ENCODE measurements at regions not wholly inside any gene's neighbourhood (a gene's known extent, or its start where the extent isn't known, plus 50 kb on each side); places are given as distances from the start of the nearest gene placed in this dataset.

DNA sequence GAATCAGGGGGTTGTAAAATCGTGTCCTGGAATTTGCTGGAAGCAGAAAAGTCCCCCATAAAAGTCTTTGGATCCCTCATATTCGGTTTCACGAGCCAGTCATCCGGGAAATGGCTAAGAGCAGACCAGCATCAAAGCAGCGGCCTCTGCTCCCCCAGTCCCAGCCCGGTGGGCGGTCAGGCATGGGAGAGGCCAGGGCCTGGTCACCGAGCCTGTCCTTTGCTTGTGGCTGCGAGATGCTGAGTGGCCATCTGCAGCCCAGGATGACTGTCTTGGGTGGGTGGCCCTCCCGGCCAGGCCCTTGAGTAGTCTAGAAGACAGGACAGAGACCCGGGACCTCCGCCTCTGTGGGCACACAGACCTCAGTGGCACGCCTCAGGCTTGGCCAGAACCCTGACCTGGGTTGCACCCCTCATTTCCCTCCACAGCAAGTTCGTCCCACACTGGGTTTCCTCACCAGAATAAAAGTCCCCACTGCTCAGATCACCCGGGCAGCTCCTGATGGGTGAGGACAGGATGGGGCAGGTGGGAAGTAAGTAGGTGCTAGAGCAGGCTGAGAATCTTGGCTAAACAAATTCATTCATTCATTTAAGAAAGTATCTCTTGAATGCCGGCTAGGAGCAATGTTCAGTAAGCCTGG, 172.1 kb downstream of the BMP7 start:
- DNase-seq (no peak), ATAC-seq (no peak)
- no peak overlapping the region for H3K4me3 Mint-ChIP-seq
- H3K27ac Mint-ChIP-seq: no peak overlapping the region
- no peaks in the 10 kb centered on the region for H3K27me3 Mint-ChIP-seq
- peaks cover 24% of the 10 kb centered on the region for H3K4me1 Mint-ChIP-seq
- H3K9me3 Mint-ChIP-seq: peaks cover 0 to 6% of the 10 kb centered on the region in 2 donors

GRCh38 chr20:57094991-57095390, 171.4 kb downstream of the BMP7 start:
- ATAC-seq: no peak
- Mint-ChIP-seq H3K27ac (no peak overlapping the region), H3K4me1 (peaks cover 22% of the 10 kb centered on the region), H3K27me3 (no peaks in the 10 kb centered on the region), H3K4me3 (no peak overlapping the region), H3K9me3 (peaks cover 0 to 6% of the 10 kb centered on the region in 2 donors)
- no peak for DNase-seq

GRCh38 chr20:57095426-57095825, 171.0 kb downstream of the BMP7 start:
- H3K4me1 Mint-ChIP-seq: peaks cover 18% of the 10 kb centered on the region
- peaks cover 0 to 6% of the 10 kb centered on the region in 2 donors for H3K9me3 Mint-ChIP-seq
- no peak overlapping the region for H3K27ac Mint-ChIP-seq
- H3K27me3 Mint-ChIP-seq: no peaks in the 10 kb centered on the region
- ATAC-seq: no peak
- DNase-seq: no peak
- no peak overlapping the region for H3K4me3 Mint-ChIP-seq

GRCh38 chr20:57097245-57097915, 169.1 kb downstream of the BMP7 start:
- Mint-ChIP-seq H3K9me3 (no peaks in the 10 kb centered on the region), H3K27me3 (no peaks in the 10 kb centered on the region), H3K4me3 (no peak overlapping the region), H3K4me1 (peaks cover 3% of the 10 kb centered on the region), H3K27ac (no peak overlapping the region)
- DNase-seq (no peak), ATAC-seq (no peak)

- ATAC-seq: no peak
- no peak for DNase-seq
- H3K9me3 Mint-ChIP-seq: no peaks in the 10 kb centered on the region
- no peak overlapping the region for H3K27ac Mint-ChIP-seq
- peaks cover 16% of the 10 kb centered on the region for H3K27me3 Mint-ChIP-seq
- H3K4me3 Mint-ChIP-seq: no peak overlapping the region
- no peaks in the 10 kb centered on the region for H3K4me1 Mint-ChIP-seq
Observed at GRCh38 chr20:57102160-57102559, 164.3 kb downstream of the BMP7 start.

- no peak for DNase-seq
- ATAC-seq: no peak
- Mint-ChIP-seq H3K4me3 (no peak overlapping the region), H3K4me1 (no peaks in the 10 kb centered on the region), H3K27ac (no peak overlapping the region), H3K9me3 (no peaks in the 10 kb centered on the region), H3K27me3 (peaks cover 16% of the 10 kb centered on the region)
Observed at GRCh38 chr20:57102566-57102965, 163.9 kb downstream of the BMP7 start.

DNA sequence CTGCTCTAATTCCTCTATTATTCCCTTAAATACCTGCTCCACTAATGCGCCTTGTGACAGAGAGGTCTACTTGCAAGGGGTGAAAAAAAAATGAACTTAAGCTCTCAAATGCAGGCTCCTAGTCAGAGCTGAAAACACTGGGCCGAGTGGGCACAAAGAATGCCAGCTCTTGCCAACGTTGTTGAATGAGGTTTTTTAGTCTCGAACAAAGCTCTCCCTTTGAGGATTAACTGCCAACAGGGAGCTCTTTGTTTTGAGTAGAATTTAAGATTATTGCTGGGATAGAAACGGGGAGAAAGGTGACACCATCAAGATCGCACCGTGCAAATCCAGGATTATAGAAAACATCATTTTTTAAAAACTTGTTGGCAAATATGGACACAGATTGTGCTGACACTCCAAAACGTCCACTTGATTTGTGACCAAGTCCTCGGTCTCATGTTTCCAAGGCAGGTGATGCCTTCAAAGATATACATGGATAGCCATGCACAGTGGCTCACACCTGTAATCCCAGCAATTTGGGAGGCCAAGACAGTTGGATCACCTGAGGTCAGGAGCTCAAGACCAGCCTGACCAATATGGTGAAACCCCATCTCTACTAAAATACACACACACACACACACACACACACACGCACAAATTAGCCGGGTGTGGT, 163.2 kb downstream of the BMP7 start:
- Mint-ChIP-seq H3K27ac (peak overlapping the region in 1 of 2 donors; percentile 64), H3K9me3 (no peaks in the 10 kb centered on the region), H3K27me3 (peaks cover 16% of the 10 kb centered on the region), H3K4me1 (no peaks in the 10 kb centered on the region), H3K4me3 (no peak overlapping the region)
- DNase-seq: no peak
- ATAC-seq: no peak

- Mint-ChIP-seq H3K4me3 (no peak overlapping the region), H3K9me3 (no peaks in the 10 kb centered on the region), H3K4me1 (no peaks in the 10 kb centered on the region), H3K27ac (no peak overlapping the region), H3K27me3 (peaks cover 16% of the 10 kb centered on the region)
- DNase-seq (no peak), ATAC-seq (no peak)
Observed at GRCh38 chr20:57104113-57104512, 162.3 kb downstream of the BMP7 start.

DNA sequence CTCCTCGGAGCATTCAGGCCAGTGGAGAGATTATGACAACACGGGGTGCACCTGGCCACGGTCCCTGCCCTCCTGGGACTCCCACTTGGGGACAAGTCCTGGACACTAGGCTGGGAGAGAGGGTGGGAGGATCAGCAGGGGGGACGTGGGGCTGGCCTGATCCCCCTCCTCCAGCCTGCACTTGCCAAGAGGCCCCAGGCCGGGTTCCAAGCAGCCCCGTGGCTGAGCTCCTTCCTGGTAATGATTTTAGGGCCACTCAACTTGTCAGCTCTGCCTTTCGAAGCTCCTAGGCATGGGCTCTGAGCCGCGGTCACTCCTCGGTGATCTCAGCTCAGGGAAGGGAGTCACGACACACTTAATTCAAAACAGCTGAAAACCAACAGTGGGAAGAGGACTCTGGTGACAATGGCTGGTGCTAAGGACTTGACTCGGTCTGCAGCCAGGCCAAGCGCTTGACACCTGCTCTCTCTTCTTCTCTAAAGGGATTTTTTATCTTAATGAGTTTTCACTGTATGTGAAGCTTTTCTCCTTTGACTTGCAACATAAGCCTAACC, 161.7 kb downstream of the BMP7 start:
- Mint-ChIP-seq H3K27ac (no peak overlapping the region), H3K4me3 (no peak overlapping the region), H3K9me3 (no peaks in the 10 kb centered on the region), H3K27me3 (peaks cover 16% of the 10 kb centered on the region), H3K4me1 (no peaks in the 10 kb centered on the region)
- DNase-seq: no peak
- ATAC-seq: no peak

DNA sequence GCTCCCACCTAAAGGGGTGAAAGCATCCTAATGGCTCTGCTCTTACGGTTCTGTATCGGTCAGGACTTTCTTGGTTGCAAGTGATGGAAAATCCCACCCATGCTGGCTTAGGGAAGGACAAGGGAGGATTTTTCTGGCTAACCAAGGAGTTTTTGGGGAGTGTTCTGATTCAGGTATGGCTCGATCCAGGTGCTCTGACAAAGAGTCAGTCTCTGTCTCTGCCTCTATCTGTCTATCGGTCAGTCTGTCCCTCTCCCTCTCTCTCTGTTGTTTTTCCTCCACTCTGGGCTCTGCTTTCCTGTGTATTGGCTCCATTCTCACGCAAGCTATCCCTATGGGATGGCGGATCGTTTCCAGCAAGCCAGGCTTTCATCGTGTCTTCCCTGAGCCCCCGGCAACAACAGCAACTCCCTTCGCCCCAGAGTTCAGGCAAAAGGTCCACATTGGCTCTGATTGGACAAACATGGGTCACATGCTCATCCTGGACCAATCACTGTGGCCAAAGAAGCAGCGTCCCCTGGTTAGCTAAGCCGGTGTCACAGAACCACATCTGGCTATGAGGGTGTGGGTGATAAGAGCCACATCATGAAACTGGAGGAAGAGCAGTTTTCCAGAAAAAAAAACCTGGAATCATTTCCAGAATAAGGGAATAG, 160.3 kb downstream of the BMP7 start:
- no peak overlapping the region for H3K4me3 Mint-ChIP-seq
- H3K27me3 Mint-ChIP-seq: peaks cover 16% of the 10 kb centered on the region
- no peak for DNase-seq
- no peaks in the 10 kb centered on the region for H3K9me3 Mint-ChIP-seq
- no peaks in the 10 kb centered on the region for H3K4me1 Mint-ChIP-seq
- ATAC-seq: no peak
- peak overlapping the region in 1 of 2 donors; percentile 46 for H3K27ac Mint-ChIP-seq

- H3K4me3 Mint-ChIP-seq: no peak overlapping the region
- H3K27me3 Mint-ChIP-seq: peaks cover 16% of the 10 kb centered on the region
Observed at GRCh38 chr20:57106692-57107091, 159.7 kb downstream of the BMP7 start.

DNA sequence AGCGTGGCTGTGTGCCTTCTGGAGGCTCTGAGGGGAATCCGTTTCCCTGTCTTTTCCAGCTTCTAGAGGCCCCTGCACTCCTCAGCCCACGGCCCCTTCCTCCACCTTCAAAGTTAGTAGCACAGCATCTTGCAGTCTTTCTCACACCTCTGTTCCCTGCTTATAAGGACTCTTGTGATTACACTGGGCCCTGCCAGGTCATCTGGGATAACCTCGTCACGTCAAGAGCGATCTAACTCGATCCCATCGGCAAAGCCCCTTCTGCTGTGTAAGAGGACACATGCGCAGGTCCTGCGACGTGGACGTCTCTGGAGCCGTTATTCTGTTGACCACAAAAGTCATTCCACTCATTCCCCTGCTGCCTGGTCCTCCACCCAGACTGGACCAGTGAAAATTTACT, 159.2 kb downstream of the BMP7 start:
- no peaks in the 10 kb centered on the region for H3K4me1 Mint-ChIP-seq
- H3K27me3 Mint-ChIP-seq: peaks cover 16% of the 10 kb centered on the region
- H3K4me3 Mint-ChIP-seq: no peak overlapping the region
- DNase-seq: no peak
- ATAC-seq: no peak
- no peaks in the 10 kb centered on the region for H3K9me3 Mint-ChIP-seq
- no peak overlapping the region for H3K27ac Mint-ChIP-seq

More at GRCh38 chr20:57106692-57107091, 159.7 kb downstream of the BMP7 start:
- no peak for ATAC-seq
- Mint-ChIP-seq H3K4me1 (no peaks in the 10 kb centered on the region), H3K9me3 (no peaks in the 10 kb centered on the region), H3K27ac (no peak overlapping the region)
- no peak for DNase-seq

GRCh38 chr20:57108218-57108617, 158.2 kb downstream of the BMP7 start:
- Mint-ChIP-seq H3K4me1 (no peaks in the 10 kb centered on the region), H3K4me3 (no peak overlapping the region), H3K9me3 (no peaks in the 10 kb centered on the region), H3K27me3 (peaks cover 16% of the 10 kb centered on the region), H3K27ac (no peak overlapping the region)
- DNase-seq (no peak), ATAC-seq (no peak)

DNA sequence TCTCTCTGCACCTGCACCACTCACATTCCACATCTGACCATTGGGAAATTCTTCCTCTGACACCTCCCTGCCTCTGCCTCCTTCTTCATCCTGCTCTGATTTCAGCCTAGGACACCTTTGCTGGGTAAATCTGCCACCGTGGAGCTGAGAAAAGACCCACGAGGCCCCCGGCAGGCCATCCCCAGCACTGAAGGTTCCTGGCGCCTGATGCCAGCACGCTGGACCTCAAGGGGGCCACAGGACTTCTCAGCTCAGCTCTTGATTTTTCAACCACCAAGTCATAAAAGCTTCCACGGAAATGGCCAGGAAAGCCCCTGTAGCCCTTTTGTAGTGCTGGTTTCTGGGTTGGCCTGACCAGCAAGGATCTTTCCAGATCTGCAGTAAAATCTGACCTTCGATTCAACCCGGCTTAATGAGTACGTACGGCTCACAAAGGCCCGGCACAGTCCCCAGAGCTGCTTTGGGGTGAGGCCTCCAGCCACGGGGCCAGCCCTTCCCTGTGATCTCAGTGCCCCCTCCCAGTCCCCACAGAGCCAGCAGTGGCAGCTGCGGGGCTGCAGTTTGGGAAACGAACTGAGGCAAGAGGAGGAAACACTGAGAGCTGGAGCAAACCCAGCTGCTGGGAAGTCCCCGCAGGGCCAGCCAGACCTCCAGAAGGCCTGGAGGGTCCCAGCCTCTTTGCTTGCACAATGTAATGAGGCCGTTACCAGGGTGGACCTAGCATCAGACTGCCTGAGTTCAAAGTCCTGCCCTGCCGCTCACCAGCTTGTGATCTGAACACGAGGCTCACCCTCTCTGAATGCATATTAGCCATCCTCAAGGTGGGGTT, 157.5 kb downstream of the BMP7 start:
- ATAC-seq: no peak
- H3K9me3 Mint-ChIP-seq: no peaks in the 10 kb centered on the region
- H3K27me3 Mint-ChIP-seq: peaks cover 16% of the 10 kb centered on the region
- H3K4me1 Mint-ChIP-seq: no peaks in the 10 kb centered on the region
- H3K4me3 Mint-ChIP-seq: no peak overlapping the region
- no peak for DNase-seq
- peak overlapping the region in 1 of 2 donors; percentile 4 for H3K27ac Mint-ChIP-seq

DNA sequence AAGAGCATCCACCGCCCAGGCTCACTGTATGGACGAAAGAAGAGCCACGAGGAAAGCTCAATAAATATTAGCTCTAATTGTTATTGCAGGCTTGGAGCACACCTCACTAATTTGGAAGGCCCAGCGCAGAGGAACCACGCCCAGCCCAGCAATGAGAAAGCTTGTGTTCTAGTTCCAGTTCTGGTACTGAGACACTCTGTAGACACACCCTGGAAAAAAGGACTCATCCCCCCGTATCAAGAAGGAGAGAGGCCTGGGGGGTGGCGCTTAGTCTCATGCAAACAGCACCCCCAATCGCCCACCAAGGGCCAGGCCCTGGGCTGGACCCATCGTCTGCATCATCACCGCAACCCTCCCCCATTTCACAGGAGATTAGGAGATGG, 156.9 kb downstream of the BMP7 start:
- no peak overlapping the region for H3K4me3 Mint-ChIP-seq
- no peak for ATAC-seq
- no peak for DNase-seq
- peaks cover 10% of the 10 kb centered on the region for H3K27me3 Mint-ChIP-seq
- no peak overlapping the region for H3K27ac Mint-ChIP-seq
- H3K4me1 Mint-ChIP-seq: no peaks in the 10 kb centered on the region
- H3K9me3 Mint-ChIP-seq: no peaks in the 10 kb centered on the region
